Stimulated activated CD4-positive, alpha-beta T cell treated with anti-CD3 and anti-CD28 coated beads, Interleukin-1b, Interleukin-23, amount 100 ng/mL, for 4 hours (primary cell): ENCODE measurements at regions not wholly inside any gene's neighbourhood (a gene's known extent, or its start where the extent isn't known, plus 50 kb on each side); places are given as distances from the start of the nearest gene placed in this dataset.

Experiments
- DNase-seq, 2 donors: peaks; one replicate each; pipeline ENCODE4 v3.0.0-alpha.2; 2020; ENCODE audit warnings: low read depth in 2 of 2

GRCh38 chr14:98456231-98456630 is 815.8 kb downstream of the BCL11B start:
- no peak for DNase-seq

GRCh38 chr14:98458702-98459101 is 813.3 kb downstream of the BCL11B start:
- no peak for DNase-seq

DNA sequence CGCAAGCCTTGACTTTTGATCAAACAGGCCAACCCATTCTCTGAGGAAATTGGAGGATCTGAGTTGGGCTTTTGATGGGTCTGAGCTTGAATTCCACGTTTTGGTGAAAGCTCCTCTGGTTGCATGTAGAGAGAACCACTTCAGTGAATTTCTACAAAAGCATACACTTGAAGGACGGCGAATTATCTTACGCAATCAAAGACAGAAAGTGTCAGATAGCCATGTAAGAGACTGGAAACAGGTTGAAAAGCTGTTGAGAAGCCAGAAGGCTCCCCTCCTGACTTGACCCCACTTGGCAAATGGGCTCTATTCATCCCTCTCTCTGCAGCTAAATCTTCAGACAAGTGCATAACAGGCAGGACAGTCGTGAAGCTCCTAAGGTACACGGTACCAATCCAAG is 809.1 kb downstream of the BCL11B start:
- no peak for DNase-seq

GRCh38 chr14:98466807-98467206 is 805.2 kb downstream of the BCL11B start:
- DNase-seq = no peak

GRCh38 chr14:98470663-98471062 is 801.3 kb downstream of the BCL11B start:
- DNase-seq = no peak

DNA sequence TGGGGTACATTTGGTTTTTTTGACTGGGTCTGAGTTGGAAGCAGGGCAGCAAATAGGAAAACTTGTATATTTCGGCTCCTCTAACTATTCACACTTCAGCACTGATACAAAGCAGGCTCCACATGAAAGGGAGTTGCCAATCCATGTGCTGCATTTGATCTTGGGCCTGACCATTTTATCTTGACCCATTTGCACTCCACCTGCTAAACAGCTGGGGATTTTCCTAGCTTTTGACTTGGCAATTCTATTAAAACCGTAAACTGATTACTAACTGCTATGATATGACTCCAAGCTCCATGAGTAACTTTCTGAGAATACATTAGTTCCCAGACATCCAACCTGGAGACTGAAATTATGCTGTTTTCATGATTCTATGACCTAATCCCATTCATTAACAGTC is 797.1 kb downstream of the BCL11B start:
- DNase-seq = no peak

DNA sequence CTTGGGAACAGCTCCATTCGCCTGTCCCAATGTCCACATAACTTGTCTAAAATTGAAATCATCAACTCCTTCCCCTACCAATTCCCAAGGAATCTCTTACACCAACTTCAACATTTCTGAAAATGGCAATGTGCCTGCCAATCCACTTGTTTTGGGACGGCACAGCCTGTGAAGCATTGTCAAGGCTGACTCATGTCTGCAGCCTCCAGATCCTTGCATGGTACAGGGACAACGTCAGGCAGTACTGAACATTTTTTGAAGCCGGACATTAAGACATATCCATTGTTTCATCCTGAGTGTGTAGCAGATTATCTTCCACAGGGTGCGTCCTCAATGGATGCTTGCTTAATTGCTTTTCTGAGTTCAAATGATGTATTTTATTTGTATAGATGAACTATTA is 794.1 kb downstream of the BCL11B start:
- no peak for DNase-seq

- no peak for DNase-seq
These were observed 782.9 kb downstream of the BCL11B start for GRCh38 chr14:98489115-98489514.

DNA sequence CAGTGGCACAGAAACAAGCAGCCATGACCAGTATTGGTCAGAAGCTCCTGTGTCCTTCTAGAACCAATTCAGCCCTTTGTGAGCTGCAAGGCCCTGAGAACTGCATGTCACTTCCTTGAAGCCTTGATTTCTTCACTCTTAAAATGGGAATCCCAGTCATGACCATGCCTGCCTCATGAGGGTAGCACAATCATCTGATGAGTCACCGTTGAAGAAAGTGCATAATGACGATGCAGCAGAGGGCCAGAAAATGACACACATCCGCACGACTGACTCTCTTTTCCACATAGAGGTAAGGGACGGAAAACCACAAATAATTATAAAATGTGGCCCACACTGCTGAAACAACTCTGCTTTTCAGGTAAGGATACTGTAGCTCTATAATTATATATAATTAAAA is 777.4 kb downstream of the BCL11B start:
- DNase-seq = no peak

DNA sequence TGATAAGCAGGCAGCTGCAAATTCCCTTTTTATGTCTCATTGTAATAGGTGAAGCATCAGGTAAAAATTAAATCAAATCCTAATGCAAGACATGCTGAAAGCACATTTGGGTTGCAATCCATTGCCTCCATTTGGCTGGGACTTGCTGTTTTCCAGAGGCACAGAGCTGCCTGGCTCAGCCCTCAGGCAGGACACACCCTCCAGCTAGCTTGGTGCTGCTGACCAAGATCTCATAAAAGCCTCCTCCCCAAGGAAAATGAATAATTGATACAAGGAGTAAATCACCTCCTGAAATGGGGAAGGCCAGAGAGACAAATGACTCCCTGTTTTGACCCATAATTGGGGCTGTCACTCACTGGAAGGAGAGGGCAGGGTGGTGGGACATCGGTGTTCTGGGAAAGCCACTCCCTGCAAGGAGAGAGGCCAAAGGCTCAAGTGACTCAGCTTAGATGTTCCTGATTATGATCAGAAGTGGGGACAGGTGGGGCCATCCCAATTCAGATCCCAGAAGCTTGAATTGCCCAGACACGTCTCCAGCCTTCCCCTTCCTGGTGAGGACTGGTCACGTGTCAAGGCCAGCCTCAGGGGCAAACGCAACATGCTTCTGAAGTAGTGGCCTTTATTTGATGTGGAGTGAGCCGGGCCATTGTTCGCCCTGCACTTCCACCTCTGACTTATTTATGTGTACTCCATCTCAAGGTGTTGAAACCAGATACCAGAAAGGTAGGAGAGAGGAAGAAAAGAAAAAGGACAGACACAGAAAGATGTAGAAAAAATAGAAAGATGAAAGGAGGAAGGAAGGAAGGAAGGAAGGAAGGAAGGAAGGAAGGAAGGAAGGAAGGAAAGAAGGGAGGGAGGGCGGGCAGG is 773.7 kb downstream of the BCL11B start:
- no peak for DNase-seq

- DNase-seq = no peak
These were observed 770.7 kb downstream of the BCL11B start for GRCh38 chr14:98501335-98501734.

DNA sequence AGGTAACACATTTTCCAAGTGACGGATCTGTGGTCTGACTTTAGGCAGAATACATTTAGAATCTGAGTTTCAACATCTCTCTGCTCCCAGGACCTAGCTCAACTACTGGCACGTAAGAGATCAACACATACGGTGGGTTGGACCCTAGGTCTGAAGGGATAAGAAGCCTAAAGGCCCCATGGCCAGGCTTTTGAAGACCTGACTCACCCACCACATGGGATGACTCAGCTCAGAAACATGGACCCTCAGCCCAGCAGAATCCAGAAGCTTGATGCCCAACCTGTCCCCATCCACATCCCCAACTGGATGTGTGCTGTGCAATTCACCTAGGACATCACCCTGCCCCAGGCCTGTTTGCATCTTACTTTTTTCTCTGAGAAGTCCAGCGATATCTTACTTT is 770.2 kb downstream of the BCL11B start:
- DNase-seq = no peak

GRCh38 chr14:98503086-98503815 is 768.7 kb downstream of the BCL11B start:
- DNase-seq = no peak

DNA sequence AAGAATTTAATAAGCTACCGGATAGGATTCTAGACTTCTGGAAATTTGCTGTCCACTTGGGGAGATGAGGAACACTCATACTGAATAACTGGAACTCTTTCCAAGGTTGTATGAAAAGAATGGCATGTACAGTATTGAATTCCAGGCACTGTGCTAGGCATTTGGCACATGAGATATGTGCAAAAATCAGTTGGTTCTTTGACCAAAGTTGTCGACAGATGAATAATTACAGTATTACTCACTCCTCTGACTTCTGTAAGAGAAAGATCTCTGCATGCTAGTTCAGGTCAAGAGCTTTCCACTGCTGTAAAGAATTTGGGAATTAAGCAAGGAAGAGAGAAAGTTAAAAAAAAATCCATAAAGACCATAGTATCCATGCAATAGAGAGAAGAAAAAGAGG is 764.7 kb downstream of the BCL11B start:
- no peak for DNase-seq

DNA sequence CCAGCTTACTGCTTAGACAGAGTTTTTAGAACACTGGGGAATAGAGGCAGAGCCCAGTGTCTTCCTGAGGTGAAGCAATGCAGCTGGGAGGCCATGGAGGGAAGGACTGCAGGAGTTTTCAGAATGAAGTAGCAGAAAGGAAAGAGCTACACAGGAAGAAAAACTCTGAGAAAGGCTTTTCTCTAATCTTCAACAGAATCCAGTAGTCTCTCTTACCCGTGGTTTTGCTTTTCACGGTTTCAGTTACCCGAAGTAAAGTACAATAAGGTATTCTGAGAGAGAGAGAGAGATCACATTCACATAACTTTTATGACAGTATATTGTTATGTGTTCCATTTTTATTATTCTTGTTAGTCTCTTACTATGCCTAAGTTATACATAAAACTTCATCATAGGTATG is 761.6 kb downstream of the BCL11B start:
- no peak for DNase-seq

DNA sequence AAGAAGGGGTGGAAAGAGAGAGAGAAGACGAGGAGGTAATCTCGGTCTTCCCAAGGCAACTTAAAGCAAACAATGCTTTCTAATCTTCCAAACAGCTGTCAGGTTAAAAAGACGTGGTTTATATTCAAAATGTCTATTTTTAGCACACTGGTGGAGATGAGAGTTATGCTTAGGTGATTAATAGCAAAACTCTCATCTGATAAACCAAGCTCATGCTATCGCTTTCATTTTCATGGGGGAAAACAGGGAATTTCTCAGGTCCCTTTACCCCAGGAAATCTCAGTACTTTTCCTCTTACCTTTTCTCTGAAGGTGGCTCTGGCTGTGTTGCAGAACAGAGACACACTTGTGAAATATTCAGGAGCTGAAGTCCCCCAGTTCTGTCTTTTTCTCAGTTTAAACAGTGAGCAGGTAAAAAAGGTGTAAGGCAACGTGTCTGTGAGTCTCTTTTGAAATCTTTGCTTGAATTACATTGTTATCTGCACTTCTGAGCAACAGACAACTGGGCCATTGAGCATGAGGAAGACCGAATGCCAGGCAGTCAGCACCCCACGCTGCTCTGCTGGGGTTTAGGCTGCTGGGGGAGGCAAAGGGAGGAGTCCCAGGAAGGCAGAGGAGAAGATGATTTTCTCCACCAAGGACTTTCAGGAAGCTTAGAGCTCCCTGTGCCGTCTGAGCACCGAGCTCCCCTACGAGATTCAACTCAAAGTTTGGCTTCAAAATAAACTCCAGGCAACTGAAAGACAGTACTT is 759.3 kb downstream of the BCL11B start:
- DNase-seq = no peak

GRCh38 chr14:98513558-98513957 is 758.4 kb downstream of the BCL11B start:
- no peak for DNase-seq

DNA sequence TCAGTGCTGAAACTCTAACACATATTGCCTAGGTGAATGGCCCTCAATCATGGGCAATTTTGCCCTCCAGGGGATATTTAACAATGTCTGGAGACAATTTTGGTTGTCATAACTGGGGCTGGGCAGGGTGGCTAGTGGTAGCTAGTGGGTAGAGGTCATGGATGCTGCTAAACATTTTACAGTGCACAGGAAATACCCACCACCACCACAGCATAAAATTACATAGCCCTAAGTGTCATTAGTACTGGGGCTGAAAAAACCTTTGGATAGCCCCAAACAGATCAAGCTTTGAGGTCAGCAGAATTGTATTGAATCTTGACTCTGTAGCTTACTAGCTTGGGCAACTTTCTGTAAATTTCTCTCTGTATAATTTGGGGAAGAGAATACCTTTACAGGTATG is 758.0 kb downstream of the BCL11B start:
- DNase-seq = no peak

DNA sequence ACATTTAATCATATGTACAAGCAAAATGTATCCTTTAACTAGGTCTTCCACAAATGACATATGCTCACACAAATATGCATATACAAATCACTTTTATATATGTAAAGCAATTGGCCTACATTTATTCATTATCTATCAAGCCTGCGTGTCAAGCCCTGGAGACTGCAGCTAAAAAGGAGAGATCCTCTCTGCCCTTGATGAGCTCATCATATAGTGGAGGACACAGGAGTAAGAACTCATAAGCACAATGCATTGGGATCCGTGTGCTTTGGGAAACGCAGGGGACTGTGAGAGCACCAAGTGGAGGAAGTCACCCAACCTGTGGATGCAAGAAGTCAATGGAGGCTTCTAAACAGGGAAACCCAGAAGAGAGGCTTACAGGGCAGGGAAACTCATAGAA is 735.7 kb downstream of the BCL11B start:
- DNase-seq = no peak

- no peak for DNase-seq
These were observed 729.7 kb downstream of the BCL11B start for GRCh38 chr14:98542316-98542715.

- no peak for DNase-seq
These were observed 728.9 kb downstream of the BCL11B start for GRCh38 chr14:98543074-98543473.

GRCh38 chr14:98544174-98544573 is 727.8 kb downstream of the BCL11B start:
- no peak for DNase-seq

GRCh38 chr14:98545181-98545580 is 726.8 kb downstream of the BCL11B start:
- no peak for DNase-seq
